Lower lobe of right lung (tissue), 2 donors: ENCODE measurements at regions not wholly inside any gene's neighbourhood (a gene's known extent, or its start where the extent isn't known, plus 50 kb on each side); places are given as distances from the start of the nearest gene placed in this dataset.
"Not testable (repeated sequence)": the region's sequence is repeated elsewhere in the genome, so short reads cannot be mapped to it uniquely, and the experiment has no call there.

Source experiments
- ATAC-seq, 2 donors: fragments of 200-7000 bp; cut with Tn5 transposase; one replicate each; pipeline ENCODE4 v1.9.1; 2020 to 2022; ENCODE audit warnings: mild to moderate bottlenecking in 2 of 2, moderate library complexity in 2 of 2
- DNase-seq: peaks from one replicate; pipeline ENCODE4 v3.0.0-alpha.2; 2020
- H3K27ac ChIP-seq: fragments of 200-600 bp; one replicate; pipeline ENCODE4 v1.8.0; 2022
- H3K27me3 ChIP-seq: fragments of 200-600 bp; one replicate; pipeline ENCODE4 v1.8.0; 2022; ENCODE audit warnings: low read depth
- H3K36me3 ChIP-seq: fragments of 200-600 bp; one replicate; pipeline ENCODE4 v1.8.0; 2022; ENCODE audit warnings: mild to moderate bottlenecking
- H3K4me1 ChIP-seq: fragments of 200-600 bp; one replicate; pipeline ENCODE4 v1.8.0; 2022
- H3K4me3 ChIP-seq: fragments of 200-600 bp; one replicate; pipeline ENCODE4 v1.8.0; 2022; ENCODE audit warnings: mild to moderate bottlenecking
- H3K9me3 ChIP-seq: fragments of 200-600 bp; one replicate; pipeline ENCODE4 v1.8.0; 2022
- CTCF ChIP-seq: fragments of 200-600 bp; IDR thresholded peaks from one replicate; pipeline ENCODE4 v1.8.0; 2022; ENCODE audit warnings: antibody characterized with exemption, mild to moderate bottlenecking
- intact Hi-C: fragments of 100-400 bp; cut with DNase I; formaldehyde crosslinking; loops from one replicate; pipeline ENCODE4 v1.11.0; 2022
- donor health status: DM: no; HTN: yes; CAD: no; lungs with severe emphysema.

- no peak overlapping the region for H3K4me3 ChIP-seq
- no peak for TF ChIP-seq CTCF
- DNase-seq: no peak
- H3K36me3 ChIP-seq: no peaks in the 10 kb centered on the region
- no peaks in the 10 kb centered on the region for H3K27me3 ChIP-seq
- ATAC-seq: no peak
- no peak overlapping the region for H3K27ac ChIP-seq
- intact Hi-C loops: no loop called here
- no peaks in the 10 kb centered on the region for H3K4me1 ChIP-seq
- H3K9me3 ChIP-seq: no peaks in the 10 kb centered on the region
Measured at GRCh38 chr4:132427125-132427524, 722.0 kb upstream of the PCDH10 start.

DNA sequence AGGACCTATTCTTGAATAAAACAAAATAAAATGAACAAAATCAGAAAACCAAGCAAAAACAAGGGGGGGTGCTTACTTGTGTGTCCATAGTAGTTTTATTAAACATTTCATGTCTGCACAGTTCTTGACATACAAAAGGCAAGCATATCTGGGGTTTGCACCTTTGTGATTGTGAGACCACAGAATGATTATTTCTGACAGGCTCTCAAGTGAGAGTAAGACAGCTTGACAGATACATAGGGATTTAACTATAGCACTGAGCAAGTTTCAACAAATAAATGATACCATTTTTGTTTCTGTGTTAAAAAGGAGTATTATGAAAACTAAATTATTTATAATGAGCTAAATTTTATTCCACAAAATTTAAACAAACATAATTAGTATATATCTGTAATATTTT, 712.0 kb upstream of the PCDH10 start:
- H3K27ac ChIP-seq: no peak overlapping the region
- H3K27me3 ChIP-seq: no peaks in the 10 kb centered on the region
- no peak overlapping the region for H3K4me3 ChIP-seq
- no peak for TF ChIP-seq CTCF
- H3K4me1 ChIP-seq: no peaks in the 10 kb centered on the region
- H3K9me3 ChIP-seq: no peaks in the 10 kb centered on the region
- no peaks in the 10 kb centered on the region for H3K36me3 ChIP-seq
- intact Hi-C loops: no loop called here
- no peak for ATAC-seq
- DNase-seq: no peak

DNA sequence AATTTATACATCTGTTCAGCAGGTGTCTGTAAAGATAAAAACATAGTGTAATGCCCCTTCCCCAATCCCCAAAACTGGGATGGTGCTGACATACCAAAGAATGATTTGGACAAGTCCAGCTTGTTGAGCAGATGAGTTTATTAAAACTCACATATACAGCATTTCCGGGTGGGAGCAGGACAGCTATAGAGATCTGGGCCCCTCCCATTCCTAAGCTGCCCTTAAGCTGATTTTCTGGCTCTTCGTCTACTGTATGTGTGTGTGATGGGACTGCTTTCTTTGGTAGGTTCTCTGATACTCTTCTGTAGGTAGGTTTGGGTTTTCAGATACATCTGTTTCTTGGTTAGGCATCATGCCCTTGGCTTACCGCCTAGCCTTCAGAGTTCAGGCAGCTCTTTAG, 703.7 kb upstream of the PCDH10 start:
- Histone ChIP-seq H3K9me3 (no peaks in the 10 kb centered on the region), H3K27ac (no peak overlapping the region), H3K4me1 (no peaks in the 10 kb centered on the region), H3K4me3 (no peak overlapping the region), H3K27me3 (no peaks in the 10 kb centered on the region), H3K36me3 (no peaks in the 10 kb centered on the region)
- no peak for TF ChIP-seq CTCF
- ATAC-seq: no peak
- DNase-seq: no peak
- intact Hi-C loops: no loop called here

- ATAC-seq, H3K27me3 ChIP-seq, H3K9me3 ChIP-seq, H3K4me3 ChIP-seq, intact Hi-C loops, H3K36me3 ChIP-seq, H3K4me1 ChIP-seq, DNase-seq, H3K27ac ChIP-seq: not testable (repeated sequence)
Measured at GRCh38 chr4:132457987-132458386, 691.1 kb upstream of the PCDH10 start.

GRCh38 chr4:132479543-132479942, 669.6 kb upstream of the PCDH10 start:
- Histone ChIP-seq H3K4me3 (no peak overlapping the region), H3K27ac (no peak overlapping the region), H3K27me3 (no peaks in the 10 kb centered on the region), H3K4me1 (no peaks in the 10 kb centered on the region), H3K9me3 (no peaks in the 10 kb centered on the region), H3K36me3 (no peaks in the 10 kb centered on the region)
- intact Hi-C loops: no loop called here
- ATAC-seq (no peak), DNase-seq (no peak)
- no peak for TF ChIP-seq CTCF

- Histone ChIP-seq H3K27ac (no peak overlapping the region), H3K4me1 (no peaks in the 10 kb centered on the region), H3K36me3 (no peaks in the 10 kb centered on the region), H3K27me3 (no peaks in the 10 kb centered on the region), H3K9me3 (peaks cover 16% of the 10 kb centered on the region), H3K4me3 (no peak overlapping the region)
- no peak for TF ChIP-seq CTCF
- no peak for DNase-seq
- intact Hi-C loops: no loop called here
- ATAC-seq: no peak
Measured at GRCh38 chr4:132488555-132488954, 660.5 kb upstream of the PCDH10 start.
